K562 (cell line): ENCODE measurements at regions not wholly inside any gene's neighbourhood (a gene's known extent, or its start where the extent isn't known, plus 50 kb on each side); places are given as distances from the start of the nearest gene placed in this dataset.

Experiments
- ATAC-seq: fragments of 200-7000 bp; cut with Tn5 transposase; 3 replicates; pipeline ENCODE4 v1.9.1; 2020; ENCODE audit warnings: moderate library complexity
- BruUV-seq: library from RNA; stranded (reverse); fragments of 400-500 nt; replicated peaks from 2 replicates; lab custom pipeline; 2021; lab: Mats Ljungman, UMichigan
- CTCF ChIA-PET: fragments of 300-600 bp; formaldehyde crosslinking; extraction: SDS; loops from one replicate; lab custom pipeline; 2021; ENCODE audit warnings: low intra/inter-chr PET ratio; lab: Yijun Ruan, JAX
- POLR2A ChIA-PET: fragments of 300-600, 350-650 bp; sonication (Branson Sonifier 250); formaldehyde crosslinking; extraction: SDS; loops from one replicate; lab custom pipeline; 2021; ENCODE audit warnings: antibody characterized with exemption, inconsistent platforms; lab: Yijun Ruan, JAX
- DNase-seq, 4 experiments: peaks; one replicate each; pipeline versions ENCODE4 v3.0.0 to v3.0.0-alpha.2; 2011 to 2018; ENCODE audit warnings: low spot score in 3 of 4, mixed read lengths in 3 of 4; ENCODE audit errors: extremely low read depth in 1 of 4
- FAIRE-seq: peaks from 2 replicates; lab custom pipeline; 2011; peaks lifted over from hg19 to GRCh38; lab: Jason Lieb, UNC
- H2AFZ ChIP-seq: 2 replicates; pipeline ENCODE4 v1.6.0; 2011; ENCODE audit warnings: low read depth, low read length, control low read depth, inconsistent platforms
- H3K27ac ChIP-seq: fragments of 200-600 bp; 3 replicates; pipeline ENCODE4 v1.8.0; 2011; ENCODE audit warnings: low read depth, mild to moderate bottlenecking, control low read depth, inconsistent platforms, low read length, moderate library complexity, mixed read lengths; ENCODE audit errors: extremely low read depth
- H3K27me3 ChIP-seq, 2 experiments: fragments of 300-600 bp in 1 of 2; 2 replicates in 1 of 2; 3 replicates in 1 of 2; pipeline versions ENCODE4 v1.6.0 to v1.8.0; 2011; ENCODE audit warnings: inconsistent platforms in 2 of 2, low read length in 2 of 2, mild to moderate bottlenecking in 1 of 2, mixed read lengths in 1 of 2, moderate library complexity in 1 of 2; ENCODE audit not compliant: control insufficient read depth in 2 of 2, insufficient read depth in 2 of 2
- H3K36me3 ChIP-seq: fragments of 300-600 bp; 3 replicates; pipeline ENCODE4 v1.8.0; 2011; ENCODE audit warnings: mild to moderate bottlenecking, low read length, inconsistent platforms; ENCODE audit not compliant: control insufficient read depth, insufficient read depth
- H3K4me1 ChIP-seq, 2 experiments: fragments of 200-600 bp in 1 of 2; replicated peaks in 1 of 2; 2 replicates in 1 of 2; 3 replicates in 1 of 2; pipeline versions ENCODE4 v1.5.1 to v1.8.0; 2011; ENCODE audit warnings: inconsistent platforms in 2 of 2, low read length in 2 of 2, mild to moderate bottlenecking in 1 of 2, mixed read lengths in 1 of 2, moderate library complexity in 1 of 2; ENCODE audit not compliant: control insufficient read depth in 2 of 2, insufficient read depth in 2 of 2
- H3K4me2 ChIP-seq: 2 replicates; pipeline ENCODE4 v1.6.1; 2011; ENCODE audit warnings: low read length, control low read depth, inconsistent platforms, mixed read lengths; ENCODE audit not compliant: insufficient read depth
- H3K4me3 ChIP-seq: fragments of 200-600 bp; sonication (generic), shearing (Covaris generic); 2 replicates; pipeline ENCODE4 v1.5.1; 2016; ENCODE audit warnings: control low read depth, inconsistent platforms
- H3K79me2 ChIP-seq: fragments of 200-600 bp; 3 replicates; pipeline ENCODE4 v1.8.0; 2011; ENCODE audit warnings: low read length, inconsistent platforms; ENCODE audit not compliant: control insufficient read depth, insufficient read depth
- H3K9ac ChIP-seq, 2 experiments: 2 replicates each; pipeline versions ENCODE4 v1.6.0 to v1.6.1; 2011; ENCODE audit warnings: low read depth in 2 of 2, low read length in 2 of 2, control low read depth in 1 of 2, inconsistent platforms in 1 of 2, mild to moderate bottlenecking in 1 of 2, mixed read lengths in 1 of 2; ENCODE audit not compliant: insufficient read depth in 1 of 2
- H3K9me1 ChIP-seq: one replicate; pipeline ENCODE4 v1.6.0; 2011; ENCODE audit warnings: inconsistent platforms, mild to moderate bottlenecking, low read length, moderate library complexity; ENCODE audit not compliant: control insufficient read depth, insufficient read depth
- H3K9me3 ChIP-seq: replicated peaks from 2 replicates; pipeline ENCODE4 v1.5.1; 2011; ENCODE audit warnings: low read depth, low read length, inconsistent platforms; ENCODE audit not compliant: control insufficient read depth, insufficient read depth
- H4K20me1 ChIP-seq: replicated peaks from 2 replicates; pipeline ENCODE4 v1.6.1; 2011; ENCODE audit warnings: low read length, inconsistent platforms, mixed read lengths; ENCODE audit not compliant: control insufficient read depth, insufficient read depth
- CREBBP ChIP-seq: IDR thresholded peaks from one replicate; pipeline ENCODE4 v1.6.1; 2012; ENCODE audit warnings: low read depth, mild to moderate bottlenecking, control low read depth, inconsistent platforms, low read length
- E2F5 ChIP-seq: sonication (generic); formaldehyde crosslinking; IDR thresholded peaks from 2 replicates; pipeline ENCODE4 v1.8.0; 2022; ENCODE audit warnings: mild to moderate bottlenecking, missing genetic modification reagents
- JUND ChIP-seq, 2 experiments: IDR thresholded peaks; 2 replicates in 1 of 2; 3 replicates in 1 of 2; pipeline ENCODE4 v1.6.1; 2011; ENCODE audit warnings: borderline replicate concordance in 2 of 2, low read depth in 2 of 2, low read length in 2 of 2, improper control_type of control experiment in 1 of 2, missing biosample characterization in 1 of 2, missing genetic modification characterization in 1 of 2, missing genetic modification reagents in 1 of 2
- KDM5B ChIP-seq: fragments of 200-600 bp; sonication (generic); IDR thresholded peaks from 2 replicates; pipeline ENCODE4 v1.6.1; 2012; ENCODE audit warnings: low read depth, mild to moderate bottlenecking, moderate library complexity, low read length, control low read depth, inconsistent platforms; ENCODE audit not compliant: insufficient replicate concordance
- KLF6 ChIP-seq: fragments of 250-450 bp; sonication (Bioruptor Pico); IDR thresholded peaks from 2 replicates; pipeline ENCODE4 v1.4.0; 2020; ENCODE audit warnings: mild to moderate bottlenecking, moderate library complexity, borderline replicate concordance
- MTA1 ChIP-seq: fragments of 450-650 bp; IDR thresholded peaks from 2 replicates; pipeline ENCODE4 v1.6.1; 2017; ENCODE audit warnings: borderline replicate concordance
- NFIC ChIP-seq: fragments of 450-650 bp; IDR thresholded peaks from 2 replicates; pipeline ENCODE4 v1.6.1; 2017; ENCODE audit warnings: mild to moderate bottlenecking, inconsistent platforms
- SMARCC2 ChIP-seq: fragments of 450-650 bp; IDR thresholded peaks from 2 replicates; pipeline ENCODE4 v1.6.1; 2017; ENCODE audit warnings: antibody characterized with exemption, moderate library complexity, mild to moderate bottlenecking, low read depth
- TFAM ChIP-seq: fragments of 250-450 bp; sonication (Bioruptor Pico); conservative IDR thresholded peaks from 2 replicates; pipeline ENCODE4 v1.5.0; 2021; ENCODE audit warnings: mild to moderate bottlenecking, moderate library complexity
- ZNF146 ChIP-seq: IDR thresholded peaks from one replicate; pipeline ENCODE4 v1.6.1; 2018; ENCODE audit warnings: missing compliant biosample characterization; ENCODE audit not compliant: unreplicated experiment
- ZNF232 ChIP-seq: sonication (generic); formaldehyde crosslinking; IDR thresholded peaks from 2 replicates; pipeline ENCODE4 v1.8.0; 2022; ENCODE audit warnings: mild to moderate bottlenecking, missing genetic modification reagents
- ZNF384 ChIP-seq: IDR thresholded peaks from 2 replicates; pipeline ENCODE4 v1.6.1; 2012; ENCODE audit warnings: low read depth, low read length, improper control_type of control experiment
- WGBS: fragments of 100-300 bp; shearing (Covaris generic); methylation state at CpG from one replicate; pipeline ENCODE4 v1.1.6; 2016; ENCODE audit warnings: low coverage, mixed read lengths; ENCODE audit not compliant: insufficient coverage; ENCODE audit errors: missing lambda C conversion rate; 5-methylcytosine and 5-hydroxymethylcytosine counted together
- in situ Hi-C: fragments of 300-500 bp; cut with MboI; formaldehyde crosslinking; loops from 4 replicates; pipeline ENCODE4 v1.15.0; 2018; ENCODE audit warnings: inconsistent platforms, mixed read lengths
- intact Hi-C: fragments of 100-400 bp; cut with micrococcal nuclease; formaldehyde crosslinking; loops from 2 replicates; pipeline ENCODE4 v1.14.2; 2022

GRCh38 chr3:99250272-99250671, 348.8 kb upstream of the DCBLD2 start:
- in situ Hi-C loops (no loop called here), intact Hi-C loops (no loop called here)
- no peak overlapping the region for H2AFZ ChIP-seq
- ChIA-PET CTCF (no interaction called here), POLR2A (no interaction called here)
- no TSS peak for BruUV-seq
- H4K20me1 ChIP-seq = no peaks in the 10 kb centered on the region
- H3K9ac ChIP-seq = no peak overlapping the region
- no peaks in the 10 kb centered on the region for H3K4me1 ChIP-seq
- FAIRE-seq = no peak
- no peak for ATAC-seq
- no peak for TF ChIP-seq SMARCC2
- H3K36me3 ChIP-seq = no peaks in the 10 kb centered on the region
- H3K9me1 ChIP-seq = no peaks in the 10 kb centered on the region
- 0% methylated on average over 4 of the region's 4 CpGs for WGBS
- H3K27ac ChIP-seq = no peak overlapping the region
- DNase-seq = no peak
- H3K27me3 ChIP-seq = no peaks in the 10 kb centered on the region
- H3K4me3 ChIP-seq = no peak overlapping the region
- no peaks in the 10 kb centered on the region for H3K9me3 ChIP-seq
- no peak overlapping the region for H3K4me2 ChIP-seq
- H3K79me2 ChIP-seq = no peaks in the 10 kb centered on the region

- in situ Hi-C loops = no loop called here
- intact Hi-C loops = no loop called here
- Histone ChIP-seq H3K4me3 (no peak overlapping the region), H2AFZ (no peak overlapping the region), H3K9me3 (no peaks in the 10 kb centered on the region), H3K9me1 (no peaks in the 10 kb centered on the region), H3K79me2 (no peaks in the 10 kb centered on the region), H4K20me1 (no peaks in the 10 kb centered on the region), H3K27ac (no peak overlapping the region), H3K36me3 (no peaks in the 10 kb centered on the region), H3K4me1 (no peaks in the 10 kb centered on the region), H3K9ac (no peak overlapping the region), H3K4me2 (no peak overlapping the region), H3K27me3 (no peaks in the 10 kb centered on the region)
- ATAC-seq (no peak), DNase-seq (no peak), FAIRE-seq (no peak)
- ChIA-PET CTCF (no interaction called here), POLR2A (interaction anchor here (0.7 kb wide), 1 partner anchor 194 kb away, joined by 4 read pairs; no protein-coding TSS in a partner anchor)
- TF ChIP-seq JUND (IDR thresholded peaks at IDR 0.05; ENCODE audit: borderline replicate concordance, low read depth, low read length) (no peak), JUND (tag; IDR thresholded peaks at IDR 0.05; ENCODE audit: borderline replicate concordance, low read depth, low read length) (no peak), KDM5B (no peak), ZNF232 (CRISPR knock-in tag) (no peak), KLF6 (CRISPR knock-in tag) (no peak), ZNF384 (no peak), MTA1 (no peak), TFAM (no peak), CREBBP (no peak), E2F5 (CRISPR knock-in tag) (no peak), ZNF146 (CRISPR knock-in tag) (no peak), NFIC (no peak)
- 2% methylated on average over 5 of the region's 6 CpGs for WGBS
- no TSS peak for BruUV-seq
These were observed 348.1 kb upstream of the DCBLD2 start for GRCh38 chr3:99249627-99250026.
